ENCODE measurements at regions not wholly inside any gene's neighbourhood (a gene's known extent, or its start where the extent isn't known, plus 50 kb on each side); places are given as distances from the start of the nearest gene placed in this dataset.

DNA sequence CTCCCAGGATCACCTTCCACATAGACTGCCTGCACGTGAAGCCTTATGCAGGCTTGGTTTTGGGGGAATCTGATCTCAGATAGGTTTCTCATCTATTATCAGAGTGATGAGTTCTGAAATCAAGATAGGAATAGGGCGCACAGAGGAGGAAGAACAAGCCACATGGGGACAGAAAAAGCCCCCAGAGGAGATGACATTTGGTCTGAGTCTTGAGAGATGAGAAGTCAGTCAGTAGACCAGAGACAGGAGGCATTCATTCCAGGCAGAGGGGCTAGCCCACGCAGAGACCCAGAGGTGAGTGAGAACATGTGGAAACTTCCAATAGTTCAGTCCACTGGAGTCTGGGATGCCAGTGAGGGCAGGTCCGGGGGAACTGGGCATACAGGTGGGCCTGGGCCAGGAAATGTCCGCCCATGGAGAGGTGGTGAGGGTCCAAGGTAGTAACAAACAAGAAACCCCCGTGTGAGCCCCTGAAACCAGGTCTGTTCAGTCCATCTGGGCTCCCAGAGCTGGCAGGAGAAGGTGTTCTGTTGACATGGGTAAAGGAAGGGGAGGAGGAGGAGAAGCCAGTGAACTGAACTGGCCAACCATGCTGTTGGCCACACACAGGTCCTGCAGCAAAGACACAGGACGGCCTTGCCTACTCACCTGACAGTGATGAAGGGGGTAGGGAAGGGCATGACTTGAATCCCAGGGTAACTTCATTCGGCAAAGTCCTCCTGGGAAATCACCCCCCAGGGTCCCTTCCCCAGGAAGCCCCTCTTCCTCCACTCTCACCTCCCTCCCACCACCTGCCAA lies 69.3 kb upstream of the SMNDC1 start:
- DNase-seq (ENCODE audit: low spot score), result no peak

DNA sequence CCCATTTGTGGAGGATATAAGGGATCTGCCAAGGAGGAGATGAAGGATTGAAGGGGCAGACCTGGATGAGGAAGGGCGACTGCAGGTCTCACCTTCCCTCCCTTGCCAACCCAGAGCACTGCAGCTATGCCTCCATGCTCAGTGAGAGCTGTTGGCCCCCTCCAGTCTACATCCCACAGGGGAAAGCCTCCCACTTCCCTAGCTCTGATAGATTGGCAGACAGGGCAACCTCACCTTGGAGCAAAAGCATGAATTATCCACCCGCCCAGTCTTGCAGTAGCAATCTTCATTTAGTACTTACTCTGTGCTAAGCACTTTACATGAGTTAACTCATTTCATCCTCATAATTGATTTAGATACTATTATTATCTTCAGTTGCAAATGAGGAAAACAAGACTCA lies 70.4 kb upstream of the SMNDC1 start:
- DNase-seq (ENCODE audit: low spot score), result no peak

DNA sequence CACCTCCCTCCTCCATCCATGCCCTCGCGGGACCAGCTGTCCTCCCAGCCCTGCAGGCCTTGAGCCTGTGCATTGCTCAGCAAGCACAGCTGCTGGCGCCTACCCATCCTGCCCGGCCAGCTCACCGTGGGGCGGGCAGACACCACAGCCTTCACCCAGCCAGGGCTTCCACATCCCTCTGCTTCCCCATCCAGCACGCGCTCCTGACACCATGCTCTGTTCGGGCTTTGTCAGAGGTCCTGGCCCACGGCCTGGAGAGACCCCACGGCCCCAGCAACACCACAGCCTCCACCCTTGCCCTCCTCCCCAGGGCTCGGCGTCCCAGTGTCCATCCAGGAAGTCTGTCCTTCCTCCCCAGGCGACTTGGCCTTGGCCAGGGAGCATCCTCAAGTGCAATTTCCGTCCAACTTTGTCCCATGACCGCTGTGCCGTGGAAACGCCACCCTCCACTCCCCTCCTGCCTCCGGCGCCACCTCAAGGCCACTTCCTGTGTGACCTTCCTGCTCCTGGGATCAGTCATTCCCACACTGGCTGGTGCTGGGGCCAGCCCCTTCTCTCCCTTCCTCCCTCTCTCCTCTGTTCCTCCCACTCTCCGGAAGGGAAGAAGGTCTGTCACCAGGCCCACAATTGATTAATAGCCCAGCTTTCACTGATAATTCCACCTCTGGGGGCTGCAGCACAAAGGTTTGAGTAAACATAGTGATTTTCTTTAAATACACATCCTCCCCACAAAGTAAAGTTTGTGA lies 71.5 kb upstream of the SMNDC1 start:
- DNase-seq (ENCODE audit: low spot score), result peak; percentile 85

- no peak for DNase-seq (ENCODE audit: low spot score)
These were observed 72.0 kb upstream of the SMNDC1 start for GRCh38 chr10:110376767-110377160.

- no peak for DNase-seq (ENCODE audit: low spot score)
These were observed 73.3 kb upstream of the SMNDC1 start for GRCh38 chr10:110378006-110378405.

GRCh38 chr10:110378533-110379108 lies 73.9 kb upstream of the SMNDC1 start:
- no peak for DNase-seq (ENCODE audit: low spot score)

- DNase-seq (ENCODE audit: low spot score), result no peak
These were observed 75.1 kb upstream of the SMNDC1 start for GRCh38 chr10:110379831-110380230.

GRCh38 chr10:110380293-110380692 lies 75.6 kb upstream of the SMNDC1 start:
- no peak for DNase-seq (ENCODE audit: low spot score)

- DNase-seq (ENCODE audit: low spot score), result no peak
These were observed 78.0 kb upstream of the SMNDC1 start for GRCh38 chr10:110382695-110383094.

- no peak for DNase-seq (ENCODE audit: low spot score)
These were observed 82.9 kb upstream of the SMNDC1 start for GRCh38 chr10:110387617-110387982.

DNA sequence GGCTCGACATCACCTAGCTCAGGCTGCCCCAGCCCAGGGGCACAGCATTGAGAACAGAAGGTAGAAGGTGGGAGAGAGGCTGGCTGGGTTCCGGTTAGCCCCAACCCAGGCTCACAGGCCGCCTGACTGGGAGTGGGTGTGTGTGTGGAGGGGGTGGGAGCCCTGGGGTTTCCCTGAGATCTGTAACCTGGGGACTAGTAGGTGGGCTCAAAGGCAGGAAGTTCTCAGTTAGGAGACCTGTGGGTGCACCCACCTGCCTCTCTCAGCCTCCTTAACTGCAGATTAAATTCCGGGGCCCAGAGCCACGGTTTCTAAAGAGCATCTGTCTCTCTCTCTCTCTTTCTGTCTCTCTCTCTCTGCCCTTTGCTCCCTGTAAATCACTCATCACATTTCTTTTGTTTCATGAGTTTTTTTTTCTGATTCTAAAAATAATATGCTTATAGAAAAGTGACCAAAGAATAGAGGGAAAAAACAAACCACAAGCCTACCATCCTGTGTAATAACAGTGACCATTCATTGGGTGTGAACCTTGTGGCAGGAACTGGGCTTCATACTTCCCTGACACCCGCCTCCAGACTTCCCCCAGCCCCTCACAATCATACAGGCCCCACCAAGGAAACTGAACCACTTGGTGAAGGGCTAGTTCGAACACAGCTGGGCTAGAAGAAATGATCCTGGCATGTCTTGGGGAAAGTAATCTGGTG lies 83.4 kb upstream of the SMNDC1 start:
- peak; percentile 51 for DNase-seq (ENCODE audit: low spot score)

- no peak for DNase-seq (ENCODE audit: low spot score)
These were observed 84.0 kb upstream of the SMNDC1 start for GRCh38 chr10:110388687-110389052.

- DNase-seq (ENCODE audit: low spot score), result no peak
These were observed 84.5 kb upstream of the SMNDC1 start for GRCh38 chr10:110389255-110389654.

DNA sequence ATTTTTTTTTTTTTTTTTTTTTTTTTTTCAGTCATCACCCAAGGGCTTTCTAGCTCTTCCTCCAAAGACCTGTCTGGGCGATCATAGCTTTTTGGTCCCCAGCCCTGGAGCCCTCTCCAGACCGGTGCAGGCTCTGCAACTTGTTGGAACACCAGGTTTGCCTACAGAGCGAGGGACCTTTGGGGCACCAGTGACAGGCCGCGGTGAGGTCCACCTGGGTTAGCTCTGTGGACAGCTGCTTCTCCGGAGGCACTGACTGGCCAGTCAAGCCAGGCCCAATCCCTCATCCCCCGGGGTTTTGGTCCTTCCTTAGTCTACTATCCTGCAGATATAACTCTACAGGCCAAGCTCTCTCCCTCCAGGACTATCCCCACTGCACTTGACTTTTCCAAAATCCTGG lies 86.8 kb upstream of the SMNDC1 start:
- DNase-seq (ENCODE audit: low spot score), result no peak

GRCh38 chr10:110392121-110392520 lies 87.4 kb upstream of the SMNDC1 start:
- DNase-seq (ENCODE audit: low spot score), result no peak

GRCh38 chr10:110392868-110393740 lies 88.4 kb upstream of the SMNDC1 start:
- DNase-seq (ENCODE audit: low spot score), result peak; percentile 57

DNA sequence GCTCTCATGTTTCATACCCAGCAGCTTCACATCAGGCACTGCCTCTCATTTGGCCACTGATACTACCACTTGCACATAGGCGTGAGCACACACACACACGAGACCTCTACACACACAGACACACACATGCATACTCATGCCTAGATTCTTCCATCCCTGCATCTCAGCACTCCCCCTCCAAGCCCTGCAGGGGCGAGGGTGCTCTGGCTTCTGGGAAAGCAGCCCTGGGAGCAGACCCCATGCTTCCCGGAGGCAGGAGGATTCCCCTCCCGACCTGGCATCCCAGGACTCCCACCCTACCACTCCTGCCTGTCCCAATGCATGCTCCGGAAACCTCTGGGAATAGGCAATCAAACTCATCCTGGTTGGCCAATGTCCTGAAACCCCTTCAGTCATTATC lies 89.1 kb upstream of the SMNDC1 start:
- no peak for DNase-seq (ENCODE audit: low spot score)

- DNase-seq (ENCODE audit: low spot score), result no peak
These were observed 89.6 kb upstream of the SMNDC1 start for GRCh38 chr10:110394296-110394695.

- no peak for DNase-seq (ENCODE audit: low spot score)
These were observed 90.2 kb upstream of the SMNDC1 start for GRCh38 chr10:110394898-110395297.

DNA sequence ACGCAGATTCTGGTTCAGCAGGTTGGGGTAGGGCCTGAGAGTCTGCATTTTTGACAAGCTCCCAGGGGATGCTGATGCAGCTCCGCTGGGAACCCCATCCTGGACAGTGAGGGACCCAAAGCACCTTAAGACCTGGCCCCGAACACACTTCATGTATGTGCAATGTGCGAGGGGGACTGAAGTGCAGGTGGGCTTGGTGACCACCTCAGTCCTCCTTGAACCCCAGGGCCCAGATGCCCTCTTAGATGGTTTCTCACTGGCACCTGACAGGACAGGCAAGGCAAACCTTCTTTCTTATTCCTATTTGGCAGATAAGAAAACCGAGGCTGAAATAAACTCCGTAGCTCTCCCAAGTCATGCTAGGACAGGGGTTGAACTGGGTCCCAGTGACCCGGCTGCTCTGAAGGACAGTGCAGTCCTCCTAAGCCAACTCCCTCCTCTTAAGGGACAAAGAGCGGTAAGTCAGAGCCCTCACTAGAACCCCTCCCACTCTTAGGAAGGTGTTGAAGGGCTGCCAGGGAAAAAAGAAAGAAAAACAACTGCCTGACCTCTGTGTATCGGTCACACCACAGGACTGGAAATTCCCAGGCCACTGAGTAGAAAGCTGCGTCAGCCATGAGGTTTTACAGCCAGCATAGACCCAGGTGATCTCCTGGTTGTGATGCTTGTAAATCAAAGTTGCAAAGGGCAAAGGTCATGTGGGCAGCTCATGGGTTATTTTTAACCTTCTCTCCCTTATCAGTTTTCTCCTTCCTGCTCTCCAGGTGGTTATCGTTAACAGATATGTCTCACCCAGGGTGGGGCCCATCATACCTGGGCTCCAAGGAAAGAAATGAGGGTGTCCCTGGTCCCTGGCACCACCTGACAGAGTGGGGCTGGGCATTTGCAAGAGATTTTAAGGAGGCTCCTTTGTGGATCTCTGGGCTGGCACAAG lies 90.9 kb upstream of the SMNDC1 start:
- peak; percentile 100 for DNase-seq (ENCODE audit: low spot score)

All from A172 (cell line).